WI38 (cell line): ENCODE measurements at regions not wholly inside any gene's neighbourhood (a gene's known extent, or its start where the extent isn't known, plus 50 kb on each side); places are given as distances from the start of the nearest gene placed in this dataset.

ENCODE experiments used
- H3K4me3 ChIP-seq: 2 replicates; pipeline ENCODE4 v1.5.1; 2011; ENCODE audit warnings: low read depth, mild to moderate bottlenecking, control low read depth, low read length
- CTCF ChIP-seq: IDR thresholded peaks from 2 replicates; pipeline ENCODE4 v1.5.1; 2012; ENCODE audit warnings: low read depth, mild to moderate bottlenecking, control low read depth, low read length

GRCh38 chr2:151033271-151034248 is 228.1 kb downstream of the RBM43 start:
- no peak for TF ChIP-seq CTCF
- no peak overlapping the region for H3K4me3 ChIP-seq

- H3K4me3 ChIP-seq = no peak overlapping the region
- TF ChIP-seq CTCF = no peak
These were observed 228.9 kb downstream of the RBM43 start for GRCh38 chr2:151032741-151033191.

- TF ChIP-seq CTCF = no peak
- H3K4me3 ChIP-seq = no peak overlapping the region
These were observed 230.9 kb downstream of the RBM43 start for GRCh38 chr2:151030663-151031230.

GRCh38 chr2:151029406-151030157 is 232.1 kb downstream of the RBM43 start:
- no peak overlapping the region for H3K4me3 ChIP-seq

GRCh38 chr2:151028691-151029176 is 232.9 kb downstream of the RBM43 start:
- no peak for TF ChIP-seq CTCF
- no peak overlapping the region for H3K4me3 ChIP-seq

More at GRCh38 chr2:151029406-151030157, 232.1 kb downstream of the RBM43 start:
- no peak for TF ChIP-seq CTCF

GRCh38 chr2:151027151-151027550 is 234.5 kb downstream of the RBM43 start:
- no peak overlapping the region for H3K4me3 ChIP-seq

More at GRCh38 chr2:151027151-151027550, 234.5 kb downstream of the RBM43 start:
- no peak for TF ChIP-seq CTCF
